ENCODE measurements at regions not wholly inside any gene's neighbourhood (a gene's known extent, or its start where the extent isn't known, plus 50 kb on each side); places are given as distances from the start of the nearest gene placed in this dataset.
"Not testable (repeated sequence)": the region's sequence is repeated elsewhere in the genome, so short reads cannot be mapped to it uniquely, and the experiment has no call there.

- DNase-seq (ENCODE audit: low read depth, low spot score) = no peak
These were observed 437.3 kb upstream of the SYNCRIP start for GRCh38 chr6:86079938-86080337.

DNA sequence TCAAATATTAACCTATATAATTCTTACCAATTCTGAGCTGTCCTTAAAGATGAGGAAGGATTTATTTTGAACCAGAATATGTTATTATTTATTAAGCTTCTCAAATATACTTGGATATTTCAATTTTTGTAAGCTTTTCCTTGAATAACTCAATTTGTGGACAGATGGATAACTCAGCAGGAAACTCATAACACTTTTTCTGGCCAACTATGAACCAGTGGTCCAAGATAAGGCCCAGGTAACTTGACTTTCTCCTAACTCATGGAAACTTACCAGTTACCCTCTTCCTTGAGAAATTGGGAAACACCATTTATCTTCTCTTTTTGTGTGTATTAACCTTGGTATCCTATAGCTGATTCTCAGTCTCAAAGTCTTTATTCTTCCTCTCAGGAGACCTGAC, 427.5 kb upstream of the SYNCRIP start:
- DNase-seq (ENCODE audit: low read depth, low spot score) = no peak

DNA sequence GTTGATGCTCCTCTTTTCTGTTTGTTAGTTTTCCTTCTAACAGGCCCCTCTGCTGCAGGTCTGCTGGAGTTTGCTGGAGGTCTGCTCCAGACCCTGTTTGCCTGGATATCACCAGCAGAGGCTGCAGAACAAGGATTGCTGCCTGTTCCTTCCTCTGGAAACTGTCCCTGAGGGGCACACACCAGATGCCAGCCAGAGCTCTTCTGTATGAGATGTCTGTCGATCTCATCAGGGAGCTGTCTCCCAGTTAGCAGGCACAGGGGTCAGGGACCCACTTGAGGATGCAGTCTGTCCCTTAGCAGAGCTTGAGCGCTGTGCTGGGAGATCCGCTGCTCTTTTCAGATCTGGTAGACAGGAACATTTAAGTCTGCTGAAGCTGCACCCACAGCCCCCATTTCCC, 422.3 kb upstream of the SYNCRIP start:
- not testable (repeated sequence) for DNase-seq (ENCODE audit: low read depth, low spot score)

GRCh38 chr6:86057293-86057980, 414.8 kb upstream of the SYNCRIP start:
- not testable (repeated sequence) for DNase-seq (ENCODE audit: low read depth, low spot score)

DNA sequence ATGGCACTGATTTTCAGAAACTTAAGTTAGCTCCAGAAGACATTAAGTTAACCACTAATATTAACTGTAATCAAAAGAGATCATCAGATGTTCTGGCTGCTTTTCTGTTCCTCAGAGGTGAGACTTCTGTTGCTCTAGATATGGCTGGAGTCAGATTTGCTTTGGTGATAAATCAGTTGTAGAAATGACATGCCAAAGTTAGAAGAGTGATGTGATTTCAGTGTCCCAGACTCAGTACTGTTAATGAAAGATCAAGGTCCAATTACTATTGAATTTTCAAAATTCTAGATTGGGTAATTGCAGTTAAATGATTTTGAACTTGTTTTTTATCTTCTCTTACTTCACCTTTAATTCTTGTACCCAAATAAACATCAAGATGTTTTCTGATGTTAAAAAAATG, 402.4 kb upstream of the SYNCRIP start:
- DNase-seq (ENCODE audit: low read depth, low spot score) = no peak

DNA sequence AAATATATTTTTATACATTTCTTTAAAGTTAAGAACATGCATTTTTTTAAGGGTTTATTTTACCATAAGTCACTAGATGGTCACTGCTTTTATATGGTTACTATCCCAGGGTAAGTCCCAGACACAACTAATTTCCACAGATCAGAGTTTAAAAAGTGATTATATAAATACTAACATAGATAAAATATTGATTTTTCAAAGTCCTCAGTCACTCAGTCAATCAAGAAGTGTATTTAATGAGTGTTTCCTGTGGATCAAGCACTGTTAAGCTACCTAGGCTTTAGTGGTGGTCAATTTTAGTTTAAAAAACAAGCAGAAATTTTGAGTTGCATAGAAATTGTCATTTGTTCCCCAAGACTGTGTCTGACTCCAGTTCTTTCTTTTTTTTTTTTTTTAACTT, 399.5 kb upstream of the SYNCRIP start:
- DNase-seq (ENCODE audit: low read depth, low spot score) = no peak

DNA sequence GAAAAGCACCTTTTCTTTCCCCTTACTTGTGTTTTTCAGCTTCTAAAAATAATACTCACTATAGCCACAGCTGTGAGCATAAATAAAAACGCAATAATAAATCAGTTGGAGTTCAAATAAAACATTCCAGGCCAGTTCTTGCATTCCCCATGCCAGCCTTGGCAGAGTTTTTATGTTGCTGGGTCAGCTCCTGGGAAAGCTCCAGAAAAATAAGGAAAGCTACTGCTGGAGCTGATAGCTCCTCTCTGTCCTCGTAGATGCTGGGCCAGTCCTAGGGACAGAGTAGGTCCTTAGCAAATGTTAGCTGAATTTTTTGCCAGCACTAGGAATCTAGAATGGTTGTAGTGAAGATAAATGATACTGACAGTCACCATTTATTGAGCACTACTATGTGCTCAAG, 389.0 kb upstream of the SYNCRIP start:
- DNase-seq (ENCODE audit: low read depth, low spot score) = no peak

DNA sequence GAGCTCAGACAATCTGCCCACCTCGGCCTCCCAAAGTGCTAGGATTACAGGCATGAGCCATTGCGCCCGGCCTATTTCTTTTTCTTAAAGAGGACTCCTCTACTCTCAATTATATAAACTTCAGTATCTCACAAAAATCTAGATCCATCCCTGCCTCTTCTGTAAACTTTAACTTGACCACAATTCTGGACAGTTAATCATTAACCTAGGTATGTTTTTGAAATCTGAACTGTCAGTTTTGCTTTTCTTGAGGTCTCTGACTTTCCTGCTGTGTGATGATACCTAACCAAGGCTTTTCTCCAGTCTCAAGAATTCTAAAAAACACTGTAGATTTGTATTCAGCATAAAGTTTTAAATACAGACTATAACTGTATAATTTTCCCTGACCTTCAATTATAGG, 388.2 kb upstream of the SYNCRIP start:
- no peak for DNase-seq (ENCODE audit: low read depth, low spot score)

- DNase-seq (ENCODE audit: low read depth, low spot score) = no peak
These were observed 386.1 kb upstream of the SYNCRIP start for GRCh38 chr6:86028776-86029175.

- not testable (repeated sequence) for DNase-seq (ENCODE audit: low read depth, low spot score)
These were observed 384.2 kb upstream of the SYNCRIP start for GRCh38 chr6:86026890-86027289.

GRCh38 chr6:86017236-86017635, 374.6 kb upstream of the SYNCRIP start:
- DNase-seq (ENCODE audit: low read depth, low spot score) = no peak

DNA sequence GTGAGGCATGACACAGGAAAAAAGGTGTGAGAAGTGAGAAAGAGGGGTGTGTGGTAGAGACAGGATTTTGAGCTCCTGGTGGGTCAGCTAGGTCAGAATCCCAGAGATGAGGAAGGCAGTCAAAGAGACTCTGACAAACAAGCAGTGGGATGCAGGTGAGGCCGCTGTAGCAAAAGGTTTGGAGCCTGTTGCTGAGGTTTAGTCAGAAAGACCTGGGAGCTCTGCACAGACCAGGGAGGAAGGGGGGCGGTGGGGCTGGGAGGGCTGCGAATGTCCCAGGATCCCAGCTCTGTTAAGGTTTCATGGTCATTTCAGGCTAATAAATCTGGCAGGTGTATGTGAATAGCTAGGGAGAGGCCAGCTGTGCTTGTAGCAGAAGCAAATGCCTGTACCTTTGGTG, 373.9 kb upstream of the SYNCRIP start:
- no peak for DNase-seq (ENCODE audit: low read depth, low spot score)

- no peak for DNase-seq (ENCODE audit: low read depth, low spot score)
These were observed 373.4 kb upstream of the SYNCRIP start for GRCh38 chr6:86016077-86016476.

DNA sequence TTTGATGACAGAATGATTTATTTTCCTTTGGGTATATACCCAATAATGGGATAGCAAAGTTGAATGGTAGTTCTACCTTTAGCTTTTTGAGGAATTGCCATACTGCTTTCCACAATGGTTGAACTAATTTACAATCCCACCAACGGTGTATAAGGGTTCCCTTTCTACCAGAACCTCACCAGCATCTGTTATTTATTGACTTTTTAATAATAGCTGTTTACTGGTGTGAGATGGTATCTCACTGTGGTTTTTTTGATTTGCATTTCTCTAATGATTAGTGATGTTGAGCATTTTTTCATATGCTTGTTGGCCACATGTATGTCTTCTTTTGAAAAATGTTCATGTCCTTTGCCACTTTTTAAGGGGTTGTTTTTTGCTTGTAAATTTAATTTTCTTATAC, 370.3 kb upstream of the SYNCRIP start:
- DNase-seq (ENCODE audit: low read depth, low spot score) = not testable (repeated sequence)

- DNase-seq (ENCODE audit: low read depth, low spot score) = no peak
These were observed 368.5 kb upstream of the SYNCRIP start for GRCh38 chr6:86010915-86011786.

- no peak for DNase-seq (ENCODE audit: low read depth, low spot score)
These were observed 354.5 kb upstream of the SYNCRIP start for GRCh38 chr6:85997206-85997605.

- DNase-seq (ENCODE audit: low read depth, low spot score) = no peak
These were observed 353.3 kb upstream of the SYNCRIP start for GRCh38 chr6:85996034-85996375.

DNA sequence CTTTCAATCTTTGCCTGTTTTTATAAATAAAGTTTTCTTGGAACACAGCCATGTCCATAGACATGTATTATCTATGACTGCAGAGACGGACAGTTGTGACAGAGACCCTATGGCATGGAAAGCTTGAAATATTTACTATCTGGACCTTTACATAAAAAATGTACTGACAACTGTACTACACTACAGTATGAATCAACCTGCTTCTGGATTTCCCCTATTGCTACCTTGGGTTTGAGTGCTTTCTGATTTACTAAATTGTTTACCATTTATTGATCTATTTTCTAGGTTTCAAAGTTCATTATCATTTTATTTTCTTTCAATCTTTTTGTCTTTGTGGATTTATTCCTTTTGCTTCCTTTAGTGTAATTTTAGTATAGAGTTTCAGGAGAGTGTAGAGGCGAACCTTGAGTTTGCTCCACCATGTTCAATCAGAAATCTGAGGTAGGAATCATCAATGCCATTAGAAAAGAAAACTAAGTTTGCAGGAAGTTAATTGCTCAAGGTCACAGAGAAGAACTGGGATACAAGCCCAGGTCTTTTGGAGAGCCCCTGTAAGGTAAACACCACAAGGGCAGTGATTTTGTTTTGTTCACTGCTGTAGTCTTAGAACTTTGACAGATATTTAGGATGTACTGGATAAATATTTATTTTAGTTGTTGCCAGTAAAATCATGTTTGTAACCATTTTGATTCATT, 352.8 kb upstream of the SYNCRIP start:
- DNase-seq (ENCODE audit: low read depth, low spot score) = no peak

DNA sequence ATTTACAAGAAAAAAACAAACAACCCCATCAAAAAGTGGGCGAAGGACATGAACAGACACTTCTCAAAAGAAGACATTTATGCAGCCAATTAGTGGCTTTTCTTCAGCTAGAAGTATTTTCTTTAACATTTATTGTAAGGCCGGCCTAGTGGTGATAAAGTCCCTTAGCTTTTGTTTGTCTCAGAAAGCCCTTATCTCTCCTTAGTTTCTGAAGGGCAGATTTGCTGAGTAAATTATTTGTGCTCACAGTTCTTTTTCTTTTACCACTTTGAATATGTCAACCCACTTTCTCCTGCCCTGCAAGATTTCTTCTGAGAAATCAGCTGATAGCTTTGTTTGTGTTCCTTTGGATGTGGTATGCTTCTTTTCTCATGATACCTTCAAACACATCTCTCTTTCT, 344.0 kb upstream of the SYNCRIP start:
- DNase-seq (ENCODE audit: low read depth, low spot score) = no peak

GRCh38 chr6:85983032-85983659, 340.5 kb upstream of the SYNCRIP start:
- no peak for DNase-seq (ENCODE audit: low read depth, low spot score)

DNA sequence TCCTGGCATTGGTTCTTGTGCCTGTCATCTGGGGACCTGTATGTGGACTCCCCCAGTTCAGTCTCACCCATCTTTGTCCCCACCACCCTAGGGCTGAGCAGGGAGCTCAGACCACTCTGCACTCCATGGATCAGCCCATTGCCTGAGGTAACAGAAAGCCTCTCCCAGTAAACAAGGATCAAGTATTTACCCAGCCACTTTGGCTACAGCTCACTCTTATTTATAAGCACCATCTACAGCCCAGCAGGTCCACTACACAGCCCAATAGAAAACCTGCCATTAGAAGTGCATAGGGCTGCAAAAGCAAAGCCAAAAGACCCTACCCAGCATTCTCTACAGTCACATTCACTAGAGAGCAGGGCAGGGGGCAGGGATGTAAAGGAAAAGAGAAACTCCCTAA, 335.0 kb upstream of the SYNCRIP start:
- DNase-seq (ENCODE audit: low read depth, low spot score) = no peak

- DNase-seq (ENCODE audit: low read depth, low spot score) = no peak
These were observed 333.3 kb upstream of the SYNCRIP start for GRCh38 chr6:85975957-85976356.
